Right ventricle myocardium superior (tissue), 1 donor: ENCODE measurements at regions not wholly inside any gene's neighbourhood (a gene's known extent, or its start where the extent isn't known, plus 50 kb on each side); places are given as distances from the start of the nearest gene placed in this dataset.

Experiments
- ATAC-seq: fragments of 200-7000 bp; cut with Tn5 transposase; one replicate; pipeline ENCODE4 v1.9.1; 2020; ENCODE audit warnings: mild to moderate bottlenecking; ENCODE audit not compliant: poor library complexity
- DNase-seq: peaks from one replicate; pipeline ENCODE4 v3.0.0-alpha.2; 2020
- intact Hi-C: fragments of 100-400 bp; cut with DNase I; formaldehyde crosslinking; loops from one replicate; pipeline ENCODE4 v1.11.2; 2022
- donor health status: DM: no; HTN: yes; CAD: no; lungs with severe emphysema.

DNA sequence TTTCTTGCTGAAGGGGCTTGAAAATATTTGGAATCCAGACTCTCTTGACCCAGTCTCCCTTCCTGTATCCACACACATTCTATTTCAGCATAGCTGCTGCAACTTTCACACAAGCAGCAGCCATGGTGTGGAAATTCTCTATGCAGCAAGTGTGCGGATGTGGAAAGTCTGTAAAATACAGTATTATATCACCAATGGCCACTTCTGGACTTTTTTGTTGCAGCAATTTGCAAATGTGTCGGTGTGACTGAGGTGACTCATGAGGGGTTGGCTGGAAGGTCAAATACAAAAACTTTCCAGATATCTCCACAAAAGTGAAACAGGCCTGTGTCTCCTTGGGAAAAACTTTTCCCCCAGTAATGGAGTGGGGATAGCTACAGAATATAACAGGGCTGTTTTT, 299.3 kb upstream of the GYPC start:
- DNase-seq, result no peak
- no peak for ATAC-seq
- intact Hi-C loops, result no loop called here

DNA sequence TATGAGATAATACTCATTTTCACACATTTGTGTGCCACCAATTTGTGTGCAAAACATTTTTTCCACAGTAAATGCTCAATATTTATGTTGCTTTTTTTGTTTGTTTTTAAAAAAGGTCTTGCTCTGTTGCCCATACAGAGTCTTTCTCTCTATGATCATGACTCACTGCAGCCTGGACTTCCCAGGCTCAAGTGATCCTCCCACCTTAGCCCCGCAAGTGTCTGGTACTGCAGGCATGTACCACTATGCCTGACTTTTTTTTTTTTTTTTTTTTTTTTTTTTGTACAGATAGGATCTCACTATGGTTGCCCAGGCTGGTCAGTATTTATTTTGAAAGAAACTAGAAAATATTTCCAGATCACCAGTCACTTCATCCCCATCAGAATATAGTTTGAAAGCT, 297.8 kb upstream of the GYPC start:
- ATAC-seq (no peak), DNase-seq (no peak)
- intact Hi-C loops, result no loop called here

DNA sequence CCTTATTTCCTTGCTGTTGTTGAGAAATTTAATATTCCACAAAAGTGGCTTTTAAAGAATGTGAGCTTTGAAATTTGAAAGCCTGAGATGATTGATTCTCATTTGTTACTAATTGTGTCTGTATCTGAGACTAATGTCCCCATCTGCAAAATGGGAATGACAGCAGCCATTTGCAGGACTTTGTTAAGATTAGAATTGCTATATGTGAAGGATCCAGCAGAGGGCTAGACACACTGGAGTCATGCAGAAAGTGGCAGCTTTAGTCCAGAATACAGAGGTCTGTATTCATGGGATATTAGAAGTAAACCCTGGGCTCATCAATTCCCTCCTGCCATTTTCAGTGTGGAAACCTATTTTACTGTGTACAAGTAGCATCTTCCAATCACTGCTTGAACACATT, 296.5 kb upstream of the GYPC start:
- ATAC-seq (no peak), DNase-seq (no peak)
- intact Hi-C loops, result no loop called here

DNA sequence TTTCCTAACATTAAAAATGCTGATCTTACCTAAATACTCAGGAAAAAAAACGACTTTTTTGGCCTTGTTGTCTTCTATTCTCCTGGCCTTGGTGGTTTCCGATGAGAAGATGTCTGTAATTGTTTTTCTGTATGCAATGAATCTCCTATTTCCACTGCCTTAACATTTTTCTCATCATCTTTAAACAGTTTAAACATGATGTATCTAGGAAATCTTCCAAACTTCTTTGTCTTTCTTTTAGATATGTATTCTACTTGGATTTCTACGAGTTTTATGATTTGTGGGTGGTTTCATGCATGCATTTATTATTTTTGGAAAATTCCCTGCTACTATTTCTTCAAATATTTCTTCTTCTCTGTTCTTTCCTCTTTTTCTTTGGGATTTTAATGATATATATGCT, 288.6 kb upstream of the GYPC start:
- ATAC-seq, result no peak
- no peak for DNase-seq
- intact Hi-C loops, result no loop called here

DNA sequence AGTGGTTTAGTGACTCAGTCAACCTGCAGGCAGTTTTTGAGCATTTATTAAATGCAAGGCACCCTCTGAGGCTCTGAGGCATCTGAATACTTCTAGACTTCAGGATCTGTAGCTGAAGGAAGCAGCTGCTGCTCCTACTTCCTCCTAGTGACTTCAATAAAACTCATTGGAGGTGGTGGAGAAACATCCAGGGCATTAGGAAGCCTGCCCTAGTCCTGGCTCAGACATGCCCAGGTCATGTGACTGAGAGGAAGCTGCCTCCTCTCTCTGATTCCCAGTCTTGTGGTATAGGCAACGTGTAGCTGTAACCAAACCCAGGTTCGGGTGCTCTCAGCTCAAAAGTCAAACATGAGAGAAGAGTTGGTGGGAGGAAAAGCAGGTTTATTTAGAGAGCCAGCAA, 287.2 kb upstream of the GYPC start:
- DNase-seq (no peak), ATAC-seq (peak; percentile 38)
- intact Hi-C loops, result no loop called here

DNA sequence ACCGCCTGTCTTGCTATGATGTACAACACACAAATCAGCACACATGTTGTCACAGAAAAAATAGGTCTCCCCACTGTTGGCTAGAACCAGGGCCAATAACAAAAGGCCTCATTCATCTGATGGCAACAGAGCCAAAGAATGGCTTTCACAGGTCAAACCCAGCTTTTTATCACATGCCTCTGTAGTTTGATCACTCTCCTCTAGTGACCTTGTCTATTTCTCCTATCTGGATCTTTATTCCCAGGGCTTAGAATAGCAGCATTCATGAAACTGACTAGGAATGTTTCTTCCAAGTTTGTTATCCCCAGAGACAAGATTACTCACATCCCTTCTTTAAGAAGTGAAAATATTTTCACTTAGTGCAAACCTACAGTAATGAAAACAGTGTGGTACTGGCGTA, 285.8 kb upstream of the GYPC start:
- no peak for DNase-seq
- peak; percentile 56 for ATAC-seq
- intact Hi-C loops, result no loop called here

DNA sequence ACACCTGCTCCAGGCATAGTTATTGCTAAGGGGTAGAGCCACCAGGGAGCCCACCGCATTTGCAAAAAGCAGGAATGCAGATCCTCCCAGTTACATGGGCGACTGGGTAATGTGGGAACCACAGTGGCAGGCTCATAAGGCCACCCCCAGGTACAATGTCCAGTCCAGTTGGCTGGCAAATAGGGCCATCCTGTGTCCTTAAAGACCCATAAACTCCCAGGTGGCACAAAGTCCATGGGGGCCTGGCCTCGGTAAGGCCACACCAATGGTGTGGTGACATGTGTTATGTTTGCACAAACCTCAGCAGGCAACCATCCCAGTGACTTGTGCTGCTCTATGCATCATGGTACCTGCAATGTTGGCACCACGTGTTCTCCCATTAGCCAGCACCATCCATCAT, 283.6 kb upstream of the GYPC start:
- DNase-seq, result no peak
- intact Hi-C loops, result no loop called here
- no peak for ATAC-seq

DNA sequence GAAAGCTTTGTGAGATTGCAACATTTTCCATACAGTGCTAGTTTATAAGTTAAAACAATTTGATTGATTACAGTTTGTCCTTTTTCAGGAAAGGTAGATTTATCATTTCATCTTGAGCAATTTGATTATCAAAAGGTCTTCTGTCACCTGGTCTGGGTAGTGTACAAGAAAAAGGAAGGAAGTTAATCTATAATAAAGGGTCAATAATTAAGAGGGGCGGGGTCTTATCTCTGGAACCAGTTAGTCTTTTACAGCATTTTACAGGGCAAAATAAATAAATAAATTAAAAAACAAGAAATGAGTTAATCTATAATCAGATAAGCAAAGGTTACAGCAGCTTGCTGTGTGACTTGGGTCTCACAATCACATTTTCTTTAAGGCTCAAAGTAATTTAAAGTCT, 277.8 kb upstream of the GYPC start:
- DNase-seq (no peak), ATAC-seq (no peak)
- intact Hi-C loops, result no loop called here

DNA sequence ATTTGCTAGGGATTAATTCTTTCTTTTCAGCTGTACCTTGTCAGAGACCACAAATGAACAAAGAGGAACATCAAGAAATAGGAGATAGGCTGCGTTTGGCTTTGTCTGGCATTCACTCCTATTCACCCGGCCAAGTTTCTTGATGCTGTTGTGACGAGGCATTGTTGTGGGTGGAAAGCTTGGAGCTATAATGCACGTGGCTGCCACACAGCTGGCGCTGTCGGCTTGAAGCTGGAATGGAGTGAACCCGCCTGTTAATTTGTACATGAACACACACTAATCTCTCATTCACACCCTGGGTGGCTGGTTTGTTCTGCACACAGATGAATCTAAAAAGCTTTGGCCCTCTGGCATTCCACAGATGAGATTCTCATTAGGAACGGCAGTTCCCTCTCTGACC, 274.9 kb upstream of the GYPC start:
- ATAC-seq (no peak), DNase-seq (no peak)
- intact Hi-C loops, result no loop called here

DNA sequence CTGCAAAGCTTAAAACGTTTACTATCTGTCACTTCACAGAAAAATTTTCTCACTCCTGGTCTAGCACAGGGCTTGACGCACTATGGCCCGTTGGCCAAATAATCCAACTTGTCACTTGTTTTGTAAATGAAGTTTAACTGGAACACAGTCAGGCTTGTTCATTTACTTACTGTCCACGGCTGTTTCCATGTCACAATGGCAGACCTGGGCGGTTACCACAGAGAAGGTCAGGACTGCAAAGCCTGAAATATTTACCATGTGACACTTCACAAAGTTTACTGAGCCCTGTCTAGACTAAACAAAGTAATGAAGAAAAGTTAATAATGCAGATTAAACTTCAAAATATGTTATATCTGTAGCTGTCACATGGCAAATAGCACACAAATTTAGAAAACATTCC, 273.0 kb upstream of the GYPC start:
- DNase-seq, result no peak
- intact Hi-C loops, result no loop called here
- ATAC-seq, result no peak

DNA sequence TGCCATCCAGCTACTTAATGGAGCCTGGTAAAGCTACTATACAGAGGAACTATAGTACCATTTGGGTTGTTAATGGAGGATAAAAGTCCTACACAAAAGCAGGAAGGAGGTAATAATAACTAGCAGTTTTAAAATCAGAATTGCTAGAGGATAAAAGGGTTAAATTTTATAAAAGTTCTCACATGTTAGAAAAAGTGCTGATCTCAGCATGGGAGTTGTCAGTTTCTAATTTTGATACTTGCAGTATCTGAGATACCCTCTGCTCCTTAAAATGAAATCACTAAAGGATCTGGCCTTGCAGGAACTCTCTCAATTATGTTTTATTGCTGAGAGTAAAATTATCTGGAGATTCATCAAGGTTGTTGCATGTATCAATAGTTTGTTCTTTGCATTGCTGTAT, 272.2 kb upstream of the GYPC start:
- ATAC-seq (no peak), DNase-seq (no peak)
- intact Hi-C loops, result no loop called here

DNA sequence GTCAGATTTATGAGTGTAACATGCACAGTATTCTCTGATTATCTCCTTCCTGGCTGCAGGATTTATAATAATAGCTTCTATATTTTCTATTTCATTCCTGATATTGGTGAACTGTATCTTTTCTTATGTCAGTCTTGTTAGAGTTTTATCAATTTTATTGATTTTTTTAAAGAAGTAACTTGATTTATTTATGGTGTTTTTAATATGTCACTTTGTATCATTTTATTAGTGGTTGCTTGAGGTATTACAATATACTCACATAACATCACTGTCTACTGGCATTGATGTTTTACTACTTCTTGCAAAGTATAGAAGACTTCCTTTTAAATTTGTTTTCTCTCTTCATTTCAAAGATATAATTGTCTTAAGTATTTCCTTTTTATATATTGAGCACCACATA, 270.5 kb upstream of the GYPC start:
- no peak for ATAC-seq
- DNase-seq, result no peak
- intact Hi-C loops, result no loop called here

DNA sequence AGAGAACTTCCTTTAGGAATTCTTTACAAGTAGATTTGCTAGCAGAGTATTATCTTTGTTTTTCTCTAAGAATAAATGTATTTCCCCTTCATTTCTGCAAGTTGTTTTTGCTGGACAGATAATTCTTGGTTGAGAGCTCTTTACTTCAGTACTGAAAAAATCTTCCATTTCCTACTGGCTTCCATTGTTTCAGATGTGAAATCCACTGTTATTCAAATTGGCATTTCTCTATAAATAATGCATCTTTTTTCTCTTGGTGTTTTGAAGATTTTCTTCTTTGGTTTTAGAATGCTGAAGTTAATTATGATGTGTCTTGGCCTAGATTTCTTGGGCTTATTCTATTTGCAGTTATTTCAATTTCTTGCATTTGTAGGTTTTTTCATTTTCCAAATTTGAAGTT, 270.0 kb upstream of the GYPC start:
- DNase-seq, result no peak
- intact Hi-C loops, result no loop called here

DNA sequence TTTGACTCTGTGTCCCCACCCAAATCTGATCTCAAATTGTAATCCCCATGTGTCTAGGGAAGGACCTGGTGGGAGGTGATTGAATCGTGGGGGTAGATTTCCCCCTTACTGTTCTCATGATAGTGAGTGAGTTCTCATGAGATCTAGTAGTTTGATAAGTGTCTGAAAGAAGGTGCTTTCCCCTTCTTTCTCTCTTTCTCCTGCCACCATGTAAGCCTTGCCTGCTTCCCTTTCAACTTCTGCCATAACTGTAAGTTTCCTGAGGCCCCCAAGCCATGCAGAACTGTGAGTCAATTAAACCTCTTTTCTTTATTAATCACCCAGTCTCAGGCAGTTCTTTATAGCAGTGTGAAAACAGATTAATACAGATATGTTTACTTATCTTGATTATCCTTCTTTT, 266.5 kb upstream of the GYPC start:
- ATAC-seq, result no peak
- DNase-seq, result no peak
- intact Hi-C loops, result no loop called here

More for the DNA sequence above, 270.0 kb upstream of the GYPC start:
- ATAC-seq, result no peak

DNA sequence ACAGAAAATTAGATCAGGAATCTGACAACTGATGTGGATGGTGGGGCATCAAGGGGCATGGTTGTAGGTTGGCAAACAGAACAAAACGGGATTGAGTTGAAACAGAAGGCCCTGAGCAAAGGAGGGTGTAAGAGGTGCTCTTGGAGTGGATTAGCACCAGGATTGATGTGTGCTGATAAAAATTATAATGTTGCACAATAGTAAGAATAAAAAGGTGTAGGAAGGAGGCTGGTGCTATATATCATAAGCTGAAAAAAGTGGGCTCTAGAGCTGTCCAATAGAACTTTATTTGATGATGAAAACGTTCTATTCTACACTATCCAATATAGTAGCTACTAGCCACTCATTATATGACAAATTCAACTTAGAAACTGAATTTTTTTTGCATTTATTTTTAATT, 263.1 kb upstream of the GYPC start:
- ATAC-seq (no peak), DNase-seq (no peak)
- intact Hi-C loops, result no loop called here

DNA sequence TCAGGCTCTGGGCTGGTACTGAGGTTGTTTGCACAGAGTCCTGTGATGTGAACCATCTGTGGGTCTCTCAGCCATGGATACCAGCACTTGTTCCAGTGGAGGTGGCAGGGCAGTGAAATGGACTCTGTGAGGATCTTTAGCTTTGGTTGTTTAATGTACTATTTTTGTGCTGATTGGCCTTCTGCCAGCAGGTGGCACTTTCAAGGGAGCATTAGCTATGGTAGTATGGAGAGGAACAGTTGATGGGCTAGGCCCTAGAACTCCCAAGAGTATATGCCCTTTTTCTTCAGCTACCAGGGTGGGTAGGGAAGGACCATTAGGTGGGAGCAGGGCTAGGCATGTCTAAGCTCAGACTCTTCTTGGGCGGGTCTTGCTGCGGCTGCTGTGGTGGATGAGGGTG, 257.0 kb upstream of the GYPC start:
- intact Hi-C loops, result no loop called here
- no peak for DNase-seq
- ATAC-seq, result no peak

DNA sequence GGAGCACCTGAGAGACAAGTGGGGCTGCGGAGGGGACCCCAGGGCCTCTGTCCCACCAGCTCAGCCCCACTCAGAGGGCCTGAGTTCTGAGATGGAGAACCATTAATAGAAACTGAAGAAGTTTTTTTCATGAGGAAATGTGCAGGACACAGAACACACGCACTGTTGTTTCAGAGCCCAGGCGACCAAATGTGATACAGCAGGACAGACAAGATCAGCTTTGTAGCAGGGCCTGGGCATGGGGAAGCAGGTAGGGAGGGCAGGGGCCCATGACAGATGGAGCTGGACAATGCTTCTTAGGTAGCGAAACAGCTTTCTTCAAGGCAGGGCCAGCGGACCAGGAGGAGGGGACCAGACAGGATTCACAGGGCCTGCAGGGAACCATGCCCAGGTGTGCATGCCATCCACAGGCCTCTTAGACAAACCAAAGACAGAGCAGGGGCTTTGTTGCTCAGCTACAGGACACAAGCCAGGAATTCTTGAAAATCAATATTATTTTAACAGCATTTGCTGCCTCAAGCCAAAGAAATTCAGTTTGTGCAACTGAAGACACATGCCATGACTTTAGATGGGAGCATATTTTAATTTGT, 252.8 kb upstream of the GYPC start:
- DNase-seq (no peak), ATAC-seq (no peak)
- intact Hi-C loops, result no loop called here

DNA sequence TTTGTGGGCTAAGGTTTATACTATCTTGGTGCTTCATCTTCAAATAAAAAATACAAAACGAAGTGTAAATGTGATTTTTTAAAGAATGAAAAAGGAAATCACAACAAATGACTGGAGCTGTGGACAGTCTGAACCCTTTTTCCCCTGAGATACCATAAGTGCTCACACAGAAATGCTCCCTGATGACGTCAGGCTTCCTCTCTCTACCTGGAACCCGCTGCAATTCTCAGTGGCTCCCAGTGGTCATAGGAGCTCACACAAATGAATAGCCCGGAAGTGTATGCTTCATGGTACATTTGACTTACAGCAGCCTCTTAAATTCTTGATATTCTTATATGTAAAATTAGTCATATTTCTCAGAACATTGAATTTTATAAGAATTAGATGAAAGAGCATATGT, 249.7 kb upstream of the GYPC start:
- no peak for DNase-seq
- intact Hi-C loops, result no loop called here
- no peak for ATAC-seq

DNA sequence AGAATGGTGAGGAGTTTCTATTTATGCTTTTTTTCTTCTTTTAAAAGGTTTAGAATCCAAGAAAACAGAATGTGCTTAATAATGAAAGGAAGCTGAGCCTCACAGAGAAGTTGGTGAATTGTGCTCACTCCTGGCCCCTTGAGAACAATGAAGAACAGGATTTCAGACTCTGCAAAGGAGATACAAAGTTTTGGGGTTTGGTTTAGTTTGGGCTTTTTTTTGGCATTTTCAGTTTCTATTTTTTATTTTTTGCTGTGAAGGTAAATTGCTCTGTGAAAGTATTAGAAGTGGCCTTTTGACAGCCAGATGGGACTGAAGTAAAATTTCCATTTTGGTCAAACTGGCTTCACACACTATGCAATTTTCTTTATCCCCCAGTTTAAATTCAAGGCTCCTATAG, 247.3 kb upstream of the GYPC start:
- DNase-seq (no peak), ATAC-seq (no peak)
- intact Hi-C loops, result no loop called here

DNA sequence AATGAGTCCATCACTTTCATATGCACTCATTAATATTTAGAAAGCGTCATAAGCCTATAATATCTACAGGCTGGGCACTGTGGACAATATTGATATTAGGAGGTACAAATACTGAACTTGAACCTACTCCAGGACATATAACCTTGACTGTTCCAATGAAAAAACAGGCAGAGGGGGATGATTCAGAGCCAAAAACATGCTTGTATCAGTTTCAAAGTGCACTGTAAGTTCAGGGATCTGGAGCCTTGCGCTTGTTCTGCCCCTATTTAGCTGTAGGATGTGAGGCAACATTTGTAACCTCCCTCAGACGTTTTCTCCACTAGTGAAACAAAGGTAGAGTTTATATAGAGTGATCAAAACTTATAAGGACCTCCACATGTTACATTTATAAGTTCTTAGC, 246.1 kb upstream of the GYPC start:
- intact Hi-C loops, result no loop called here
- no peak for ATAC-seq
- DNase-seq, result no peak

DNA sequence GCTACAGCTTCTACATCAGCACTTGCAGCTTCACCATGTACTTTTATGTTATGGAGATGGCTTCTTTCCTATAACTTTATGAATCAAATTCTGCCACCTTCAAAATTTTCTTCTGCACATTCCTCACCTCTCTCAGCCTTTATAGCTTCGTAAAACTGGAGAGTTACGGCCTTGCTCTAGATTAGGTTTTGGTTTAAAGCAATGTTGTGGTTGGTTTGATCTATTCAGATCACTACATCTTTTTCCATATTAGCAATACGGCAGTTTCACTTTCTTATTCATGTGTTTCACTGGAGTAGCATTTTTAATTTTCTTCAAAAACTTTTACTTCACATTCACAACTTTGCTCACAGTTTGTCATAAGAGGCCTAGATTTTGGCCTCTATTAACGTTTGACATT, 242.9 kb upstream of the GYPC start:
- ATAC-seq, result no peak
- intact Hi-C loops, result no loop called here
- DNase-seq, result no peak

DNA sequence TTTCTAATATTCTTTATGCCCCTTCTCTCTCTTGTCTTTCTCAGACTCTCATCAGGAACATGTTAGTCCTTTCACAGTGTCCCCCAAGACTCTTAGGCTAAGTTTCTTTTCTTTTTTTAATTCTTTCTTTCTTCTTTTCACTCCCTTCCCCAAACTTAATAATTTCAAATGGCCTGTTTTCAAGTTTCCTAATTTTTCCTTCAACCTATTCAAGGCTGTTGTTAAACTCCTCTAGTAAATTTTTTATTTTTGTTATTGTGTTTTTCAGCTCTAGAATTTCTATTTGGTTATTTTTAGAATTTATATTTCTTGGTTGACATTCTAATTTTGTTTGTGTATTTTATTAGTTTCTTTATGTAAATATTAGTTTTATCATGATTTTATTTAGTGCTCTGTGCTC, 236.6 kb upstream of the GYPC start:
- DNase-seq (no peak), ATAC-seq (no peak)
- intact Hi-C loops, result no loop called here
